Hepatocyte (in vitro differentiated cells): ENCODE measurements at regions not wholly inside any gene's neighbourhood (a gene's known extent, or its start where the extent isn't known, plus 50 kb on each side); places are given as distances from the start of the nearest gene placed in this dataset.

Experiments
- DNase-seq: peaks from one replicate; pipeline ENCODE4 v3.0.0-alpha.2; 2016; ENCODE audit warnings: low spot score
- H2AFZ ChIP-seq: fragments of 200-600 bp; sonication (generic); 2 replicates; pipeline ENCODE4 v1.6.0; 2016; ENCODE audit warnings: antibody characterized with exemption, mild to moderate bottlenecking
- H3K27ac ChIP-seq: fragments of 200-600 bp; sonication (generic); 2 replicates; pipeline ENCODE4 v1.5.1; 2016; ENCODE audit warnings: mild to moderate bottlenecking
- H3K27me3 ChIP-seq: fragments of 200-600 bp; sonication (generic); 2 replicates; pipeline ENCODE4 v1.6.1; 2016
- H3K36me3 ChIP-seq: fragments of 200-600 bp; sonication (generic); replicated peaks from 2 replicates; pipeline ENCODE4 v1.5.1; 2016; ENCODE audit warnings: low read depth; ENCODE audit not compliant: insufficient read depth
- H3K4me1 ChIP-seq: fragments of 200-600 bp; sonication (generic); 2 replicates; pipeline ENCODE4 v1.5.1; 2016; ENCODE audit warnings: mild to moderate bottlenecking, moderate library complexity; ENCODE audit not compliant: insufficient read depth
- H3K4me2 ChIP-seq: fragments of 200-600 bp; sonication (generic); 2 replicates; pipeline ENCODE4 v1.6.0; 2016
- H3K4me3 ChIP-seq: fragments of 200-600 bp; sonication (generic); 2 replicates; pipeline ENCODE4 v1.5.1; 2016; ENCODE audit warnings: mild to moderate bottlenecking
- H3K79me2 ChIP-seq: fragments of 200-600 bp; sonication (generic); 2 replicates; pipeline ENCODE4 v1.6.0; 2017; ENCODE audit warnings: mild to moderate bottlenecking
- H3K9me2 ChIP-seq: fragments of 200-600 bp; sonication (generic); replicated peaks from 2 replicates; pipeline ENCODE4 v1.6.0; 2017; ENCODE audit warnings: mild to moderate bottlenecking; ENCODE audit not compliant: insufficient read depth
- H3K9me3 ChIP-seq: fragments of 200-600 bp; sonication (generic); 2 replicates; pipeline ENCODE4 v1.5.1; 2016; ENCODE audit warnings: low read depth, mild to moderate bottlenecking
- H4K20me1 ChIP-seq: fragments of 200-600 bp; sonication (generic); 2 replicates; pipeline ENCODE4 v1.6.0; 2016; ENCODE audit warnings: mild to moderate bottlenecking; ENCODE audit not compliant: insufficient read depth, poor library complexity, severe bottlenecking
- CTCF ChIP-seq: fragments of 200-600 bp; sonication (generic); IDR thresholded peaks from 2 replicates; pipeline ENCODE4 v1.5.1; 2016; ENCODE audit warnings: antibody characterized with exemption, mild to moderate bottlenecking; ENCODE audit not compliant: poor library complexity
- EZH2 ChIP-seq: fragments of 200-600 bp; sonication (generic); IDR thresholded peaks from 2 replicates; pipeline ENCODE4 v1.6.1; 2016; ENCODE audit warnings: antibody characterized with exemption, mild to moderate bottlenecking, borderline replicate concordance
- EZH2phosphoT487 ChIP-seq: fragments of 200-600 bp; sonication (generic); IDR thresholded peaks from one replicate; pipeline ENCODE4 v1.6.1; 2018; ENCODE audit warnings: antibody characterized with exemption, mild to moderate bottlenecking, low read depth, moderate library complexity; ENCODE audit not compliant: unreplicated experiment, severe bottlenecking
- WGBS: methylation state at CpG from one replicate; pipeline ENCODE4 v1.1.6; 2016; ENCODE audit warnings: low lambda C conversion rate; ENCODE audit errors: missing lambda C conversion rate; 5-methylcytosine and 5-hydroxymethylcytosine counted together

- 78% methylated on average over 7 of the region's 7 CpGs for WGBS
- Histone ChIP-seq H3K9me3 (no peaks in the 10 kb centered on the region), H3K27me3 (no peaks in the 10 kb centered on the region), H3K36me3 (no peaks in the 10 kb centered on the region), H3K4me2 (no peak overlapping the region), H4K20me1 (no peaks in the 10 kb centered on the region), H3K79me2 (no peaks in the 10 kb centered on the region), H3K4me1 (no peaks in the 10 kb centered on the region), H2AFZ (no peak overlapping the region), H3K9me2 (no peaks in the 10 kb centered on the region), H3K27ac (no peak overlapping the region), H3K4me3 (no peak overlapping the region)
- no peak for DNase-seq
- TF ChIP-seq EZH2phosphoT487 (no peak), EZH2 (no peak), CTCF (no peak)
These were observed 622.6 kb downstream of the EPM2A start for GRCh38 chr6:145112711-145113148.

GRCh38 chr6:145115638-145116037 is 619.7 kb downstream of the EPM2A start:
- H2AFZ ChIP-seq = no peak overlapping the region
- no peaks in the 10 kb centered on the region for H3K79me2 ChIP-seq
- H3K4me1 ChIP-seq = no peaks in the 10 kb centered on the region
- H3K9me2 ChIP-seq = no peaks in the 10 kb centered on the region
- DNase-seq = no peak
- no peak for TF ChIP-seq CTCF
- no peak for TF ChIP-seq EZH2
- TF ChIP-seq EZH2phosphoT487 = no peak
- no peaks in the 10 kb centered on the region for H3K36me3 ChIP-seq
- no peaks in the 10 kb centered on the region for H4K20me1 ChIP-seq
- H3K27me3 ChIP-seq = no peaks in the 10 kb centered on the region
- no peak overlapping the region for H3K4me2 ChIP-seq
- no peaks in the 10 kb centered on the region for H3K9me3 ChIP-seq
- H3K4me3 ChIP-seq = no peak overlapping the region
- no peak overlapping the region for H3K27ac ChIP-seq

GRCh38 chr6:145116591-145117178 is 618.6 kb downstream of the EPM2A start:
- no peak overlapping the region for H3K4me3 ChIP-seq

More at GRCh38 chr6:145116591-145117178, 618.6 kb downstream of the EPM2A start:
- no peak for DNase-seq
- H4K20me1 ChIP-seq = no peaks in the 10 kb centered on the region
- H3K9me2 ChIP-seq = no peaks in the 10 kb centered on the region
- no peaks in the 10 kb centered on the region for H3K36me3 ChIP-seq
- no peak overlapping the region for H3K4me2 ChIP-seq
- H3K27ac ChIP-seq = no peak overlapping the region
- 78% methylated on average over 8 of the region's 8 CpGs for WGBS
- no peaks in the 10 kb centered on the region for H3K79me2 ChIP-seq
- H3K9me3 ChIP-seq = no peaks in the 10 kb centered on the region
- TF ChIP-seq EZH2phosphoT487 (no peak), CTCF (no peak), EZH2 (no peak)
- no peaks in the 10 kb centered on the region for H3K27me3 ChIP-seq
- H2AFZ ChIP-seq = no peak overlapping the region
- no peaks in the 10 kb centered on the region for H3K4me1 ChIP-seq
